Daoy (cell line): ENCODE measurements at regions not wholly inside any gene's neighbourhood (a gene's known extent, or its start where the extent isn't known, plus 50 kb on each side); places are given as distances from the start of the nearest gene placed in this dataset.
A peak's percentile ranks its signal among the peaks of the same experiment; 100 is the strongest.
"Not testable (repeated sequence)": the region's sequence is repeated elsewhere in the genome, so short reads cannot be mapped to it uniquely, and the experiment has no call there.

Experiments
- DNase-seq: peaks from one replicate; pipeline ENCODE4 v3.0.0-alpha.2; 2015; ENCODE audit warnings: low read depth

DNA sequence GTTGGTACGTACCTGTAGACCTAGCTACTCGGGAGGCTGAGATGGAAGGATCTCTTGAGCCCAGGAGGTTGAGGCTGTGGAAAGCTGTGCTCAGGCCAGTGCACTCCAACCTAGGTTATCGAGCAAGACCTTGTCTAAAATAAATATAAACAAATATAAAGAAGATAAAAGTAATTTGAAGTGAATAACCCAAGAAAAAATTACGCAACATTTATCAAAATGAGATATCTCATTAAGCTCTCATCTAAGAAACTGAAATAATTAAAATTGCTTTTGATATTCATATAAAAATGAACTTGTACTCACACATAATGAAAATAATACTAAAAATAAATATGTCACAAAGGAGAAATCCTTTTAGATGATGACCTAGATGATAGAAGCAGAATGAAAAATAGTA is 647.1 kb upstream of the NCAM2 start:
- DNase-seq: no peak

GRCh38 chr21:20353351-20353750 is 644.9 kb upstream of the NCAM2 start:
- DNase-seq: no peak

GRCh38 chr21:20373031-20373430 is 625.2 kb upstream of the NCAM2 start:
- DNase-seq: no peak

DNA sequence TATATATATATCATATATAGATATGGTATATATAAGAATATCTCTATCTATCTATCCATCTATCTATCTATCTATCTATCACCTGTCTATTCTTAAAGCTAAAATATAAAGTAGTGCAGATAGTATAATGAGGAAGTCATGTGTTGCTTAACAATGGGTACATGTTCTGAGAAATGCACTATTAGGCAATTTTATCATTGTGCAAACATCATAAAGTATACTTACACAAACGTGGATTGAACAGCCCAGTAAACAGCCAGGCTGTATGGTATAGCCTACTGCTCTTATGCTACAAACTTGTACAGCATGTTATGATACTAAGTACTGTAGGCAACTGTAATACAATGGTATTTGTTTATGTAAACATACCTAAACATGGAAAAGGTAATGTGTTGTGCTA is 621.0 kb upstream of the NCAM2 start:
- no peak for DNase-seq

DNA sequence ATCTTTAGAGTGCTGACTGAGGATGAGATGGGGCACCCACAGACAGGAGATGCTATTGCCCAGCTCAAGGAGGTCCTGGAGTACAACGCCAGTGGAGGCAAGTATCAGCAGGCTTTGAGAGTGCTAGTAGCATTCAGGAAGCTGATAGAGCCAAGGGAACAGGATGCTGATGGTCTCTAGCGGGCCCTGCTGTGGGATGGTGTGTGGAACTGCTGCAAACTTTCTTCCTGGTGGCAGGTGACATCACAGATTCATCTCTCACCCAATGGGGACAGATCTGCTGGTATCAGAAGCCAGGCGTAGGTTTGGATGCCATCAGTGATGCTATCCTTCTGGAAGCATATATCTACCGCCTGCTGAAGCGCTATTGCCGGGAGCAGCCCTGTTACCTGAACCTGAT is 609.8 kb upstream of the NCAM2 start:
- no peak for DNase-seq

- DNase-seq: no peak
These were observed 601.4 kb upstream of the NCAM2 start for GRCh38 chr21:20396798-20397197.

DNA sequence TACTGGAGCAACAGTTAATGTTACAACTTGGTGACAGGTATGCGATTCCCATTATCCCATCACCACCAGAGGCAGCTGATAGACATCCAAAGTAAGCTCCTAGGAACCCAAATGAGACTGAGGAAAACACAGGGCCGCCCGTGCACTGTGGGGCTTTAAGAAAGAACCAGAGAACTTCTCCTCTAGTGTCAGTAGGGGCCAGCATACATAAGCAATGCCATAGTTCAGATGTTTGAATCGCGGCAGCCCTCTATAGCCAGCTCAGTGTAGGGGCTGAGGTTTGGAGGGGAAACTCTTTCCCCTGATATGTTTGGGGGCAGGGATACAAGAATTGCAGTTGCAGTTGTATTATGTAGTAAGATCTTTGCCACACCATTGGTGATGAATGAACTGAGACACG is 593.3 kb upstream of the NCAM2 start:
- no peak for DNase-seq

DNA sequence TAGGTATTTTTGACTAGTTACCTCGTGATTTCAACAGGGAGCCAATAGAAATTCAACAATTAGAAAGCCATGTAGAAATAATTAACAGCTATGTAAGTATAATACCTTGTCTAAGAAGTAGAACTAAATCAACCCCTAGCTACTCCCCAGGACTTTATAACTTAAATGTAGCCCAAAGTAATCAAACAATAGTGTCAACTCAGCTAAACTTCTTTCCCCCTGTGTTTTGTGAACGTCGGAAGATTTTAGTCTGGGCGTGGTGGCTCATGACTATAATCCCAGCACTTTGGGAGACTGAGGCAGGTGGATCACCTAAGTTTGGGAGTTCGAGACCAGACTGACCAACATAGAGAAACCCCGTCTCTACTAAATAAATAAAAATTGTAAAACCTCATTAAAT is 579.9 kb upstream of the NCAM2 start:
- no peak for DNase-seq

- DNase-seq: no peak
These were observed 578.4 kb upstream of the NCAM2 start for GRCh38 chr21:20419772-20420171.

DNA sequence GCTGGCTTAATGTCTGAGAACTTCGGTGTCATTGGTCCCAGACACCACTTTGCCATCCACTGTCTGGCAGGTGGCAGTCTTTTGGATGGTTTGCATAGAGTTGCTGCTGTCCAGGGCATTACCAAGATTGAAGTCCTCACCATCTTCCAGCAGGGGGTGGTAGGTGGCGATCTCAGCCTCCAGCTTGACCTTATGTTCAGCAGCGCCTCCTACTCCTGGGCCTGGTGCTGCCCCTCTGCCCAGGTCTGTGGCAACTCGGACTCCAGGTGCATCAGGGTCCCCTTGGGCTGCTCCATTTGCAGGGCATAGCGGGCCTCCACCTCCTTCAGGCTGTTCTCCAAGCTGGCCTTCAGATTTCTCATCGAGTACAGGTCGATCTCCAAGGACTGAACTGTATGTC is 573.3 kb upstream of the NCAM2 start:
- no peak for DNase-seq

DNA sequence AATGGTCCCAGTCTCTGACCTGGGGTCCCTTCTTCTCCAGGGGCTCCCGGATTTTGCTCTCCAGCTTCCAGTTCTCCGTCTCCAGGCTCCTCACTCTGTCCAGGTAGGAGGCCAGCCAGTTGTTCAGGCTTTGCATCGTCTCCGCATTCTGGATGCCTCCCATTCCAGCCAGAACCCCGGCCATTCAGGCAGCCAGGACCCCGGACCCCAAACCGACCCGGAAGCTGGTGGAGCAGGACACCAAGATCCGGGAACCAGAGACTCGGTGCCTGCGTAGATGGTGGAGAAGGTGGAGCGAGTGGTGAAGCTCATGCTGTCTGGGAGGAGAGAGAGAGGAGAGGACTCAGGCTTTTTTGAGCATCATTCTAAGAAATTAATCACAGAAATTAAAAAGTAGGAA is 572.4 kb upstream of the NCAM2 start:
- DNase-seq: no peak

DNA sequence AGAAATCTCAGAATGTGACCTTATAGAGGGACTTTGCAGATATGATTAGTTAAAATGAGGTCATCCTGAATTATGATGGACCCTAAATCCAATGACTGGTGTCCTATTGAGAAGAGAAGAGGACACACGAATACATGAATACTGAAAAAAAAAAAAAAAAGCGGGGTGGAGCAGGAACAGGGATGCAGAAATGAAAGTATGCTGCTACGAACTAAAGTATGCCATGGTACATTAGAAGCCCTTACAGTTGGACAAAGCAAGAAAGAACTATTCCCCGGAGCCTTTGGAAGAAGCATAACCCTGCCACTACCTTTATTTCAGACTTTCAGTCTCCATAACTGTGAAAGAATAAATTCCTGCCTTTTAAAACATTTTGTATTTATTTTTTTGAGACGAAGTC is 557.9 kb upstream of the NCAM2 start:
- DNase-seq: no peak

- no peak for DNase-seq
These were observed 554.6 kb upstream of the NCAM2 start for GRCh38 chr21:20443558-20444155.

DNA sequence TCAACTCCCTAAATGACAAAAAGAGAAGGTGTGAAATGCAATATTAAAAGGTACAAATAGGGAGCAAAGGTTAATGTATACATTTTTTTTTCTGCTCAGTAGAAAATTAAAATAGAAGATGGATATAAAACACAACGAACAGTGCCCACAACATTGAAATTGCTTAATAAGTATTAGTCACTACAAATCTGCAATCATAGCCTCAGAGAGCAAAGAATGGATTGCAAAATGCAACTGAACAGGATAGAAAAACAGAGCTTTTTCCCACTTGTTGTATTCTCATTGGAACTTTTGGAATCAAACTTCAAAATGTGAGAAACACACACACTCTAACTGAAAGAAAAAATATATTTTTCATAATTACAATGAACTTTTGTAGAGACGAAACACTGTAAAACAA is 552.2 kb upstream of the NCAM2 start:
- no peak for DNase-seq

GRCh38 chr21:20451046-20451445 is 547.2 kb upstream of the NCAM2 start:
- DNase-seq: peak; percentile 31

GRCh38 chr21:20452935-20453334 is 545.3 kb upstream of the NCAM2 start:
- DNase-seq: no peak

- peak; percentile 38 for DNase-seq
These were observed 538.4 kb upstream of the NCAM2 start for GRCh38 chr21:20459838-20460237.

- no peak for DNase-seq
These were observed 534.8 kb upstream of the NCAM2 start for GRCh38 chr21:20463362-20463761.

GRCh38 chr21:20469361-20469760 is 528.8 kb upstream of the NCAM2 start:
- no peak for DNase-seq

GRCh38 chr21:20486303-20486702 is 511.9 kb upstream of the NCAM2 start:
- DNase-seq: no peak

- not testable (repeated sequence) for DNase-seq
These were observed 495.3 kb upstream of the NCAM2 start for GRCh38 chr21:20502915-20503314.

DNA sequence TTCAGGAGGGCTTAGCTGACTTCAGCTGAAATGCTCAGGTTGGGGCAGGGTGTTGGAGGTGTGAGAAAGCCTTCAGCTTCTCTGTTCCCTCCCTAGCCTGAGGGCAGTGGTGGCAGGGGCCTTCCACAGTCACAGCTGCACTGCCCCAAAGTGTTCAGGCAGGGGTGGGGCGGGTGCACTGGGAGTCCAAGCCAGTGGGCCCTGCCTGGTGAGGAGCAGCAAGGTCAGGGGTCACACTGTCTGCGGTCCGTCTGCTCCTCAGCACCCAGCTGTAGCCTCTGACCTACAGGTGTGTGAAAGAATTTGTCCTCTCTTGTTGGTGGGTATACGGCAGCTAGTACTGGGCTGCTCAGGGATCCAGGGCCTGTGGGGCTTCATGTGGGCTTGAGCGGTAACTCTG is 490.4 kb upstream of the NCAM2 start:
- DNase-seq: no peak

DNA sequence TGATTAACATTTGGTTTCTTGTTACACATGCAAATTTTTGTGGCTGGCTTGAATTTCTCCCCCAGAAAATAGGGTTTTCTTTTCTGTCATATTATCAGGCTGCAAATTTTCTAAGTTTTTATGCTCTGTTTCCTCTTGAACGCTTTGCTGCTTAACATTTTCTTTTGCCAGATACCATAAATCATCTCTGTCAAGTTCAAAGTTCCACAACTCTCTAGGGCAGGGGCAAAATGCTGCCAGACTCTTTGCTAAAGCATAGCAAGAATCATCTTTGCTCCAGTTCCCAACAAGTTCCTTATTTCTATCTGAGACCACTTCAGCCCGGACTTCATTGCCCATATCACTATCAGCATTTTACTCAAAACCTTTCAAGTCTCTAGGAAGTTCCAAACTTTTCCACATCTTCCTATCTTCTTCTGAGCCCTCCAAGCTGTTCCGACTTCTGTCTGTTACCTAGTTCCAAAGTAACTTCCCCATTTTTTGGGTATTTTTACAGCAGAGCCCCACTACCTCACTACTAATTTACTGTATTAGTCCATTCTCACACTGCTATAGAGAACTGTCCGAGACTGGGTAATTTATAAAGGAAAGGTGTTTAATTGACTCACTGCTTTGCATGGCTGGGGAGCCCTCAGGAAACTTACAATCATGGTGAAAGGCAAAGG is 486.9 kb upstream of the NCAM2 start:
- DNase-seq: no peak

- no peak for DNase-seq
These were observed 482.8 kb upstream of the NCAM2 start for GRCh38 chr21:20515446-20515845.
